ENCODE measurements at regions not wholly inside any gene's neighbourhood (a gene's known extent, or its start where the extent isn't known, plus 50 kb on each side); places are given as distances from the start of the nearest gene placed in this dataset.

GRCh38 chr10:125396676-125397075 lies 236.3 kb upstream of the CTBP2 start:
- DNase-seq: no peak

GRCh38 chr10:125392609-125393008 lies 232.2 kb upstream of the CTBP2 start:
- no peak for DNase-seq

- DNase-seq: no peak
These were observed 231.8 kb upstream of the CTBP2 start for GRCh38 chr10:125392154-125392553.

DNA sequence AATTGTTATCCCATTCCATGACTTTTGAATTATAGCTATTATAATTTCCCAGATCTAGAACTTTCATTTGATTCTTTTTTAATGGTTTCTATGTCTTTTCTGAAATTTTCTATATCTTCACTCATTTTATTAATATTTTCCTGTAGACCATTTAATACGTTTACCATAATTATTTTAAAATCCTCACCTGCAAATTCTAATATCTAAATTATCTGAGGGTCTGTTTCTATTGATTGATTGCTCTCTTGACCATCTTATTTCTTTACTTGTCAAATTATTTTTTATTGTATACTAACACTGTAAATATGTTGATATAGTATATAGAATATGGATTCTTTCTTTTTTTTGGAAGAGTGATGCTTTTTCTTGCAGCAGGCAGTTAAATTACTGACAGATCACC lies 229.3 kb upstream of the CTBP2 start:
- no peak for DNase-seq

- no peak for DNase-seq
These were observed 219.2 kb upstream of the CTBP2 start for GRCh38 chr10:125379592-125379991.

GRCh38 chr10:125377368-125377767 lies 217.0 kb upstream of the CTBP2 start:
- DNase-seq: no peak

GRCh38 chr10:125375210-125375609 lies 214.8 kb upstream of the CTBP2 start:
- no peak for DNase-seq

DNA sequence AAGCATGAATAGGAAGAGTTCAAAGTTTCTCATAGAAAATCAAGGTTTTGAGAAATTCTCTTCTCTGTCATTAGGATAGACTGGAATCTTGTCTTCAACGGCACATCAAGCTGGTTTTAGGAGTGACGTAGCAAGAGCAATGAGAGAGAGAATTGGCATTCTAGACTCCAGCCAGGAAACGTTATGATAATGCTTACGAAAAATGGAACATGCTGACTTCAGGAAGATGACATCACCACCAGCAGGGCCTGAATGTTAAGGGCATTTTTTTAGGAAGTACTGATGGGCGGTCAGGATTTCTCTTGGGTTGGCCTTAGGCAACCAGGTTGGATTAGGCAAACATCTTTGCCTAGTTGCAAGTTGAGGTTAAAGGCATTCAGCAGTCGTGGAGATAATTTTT lies 213.2 kb upstream of the CTBP2 start:
- DNase-seq: no peak

DNA sequence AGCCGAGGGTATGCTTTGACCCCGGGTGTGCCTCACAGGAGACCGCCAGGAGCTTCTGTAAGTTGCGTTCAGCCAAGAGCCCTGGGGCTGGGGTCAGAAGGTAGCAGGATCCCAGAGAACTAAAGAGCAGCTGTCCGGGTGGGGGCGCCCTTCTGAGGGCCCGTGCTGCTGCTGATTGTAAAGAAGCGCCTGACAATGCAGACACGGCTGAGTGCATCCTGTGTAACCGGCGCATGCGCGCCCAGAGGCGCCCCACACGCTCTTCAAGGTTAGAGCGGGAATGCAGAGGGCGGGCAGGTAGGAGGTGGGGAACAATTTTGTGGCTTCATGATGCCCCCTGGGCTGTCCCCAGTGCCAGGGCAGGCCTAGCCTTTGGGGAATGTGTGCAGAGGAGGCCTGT lies 210.2 kb upstream of the CTBP2 start:
- no peak for DNase-seq

- no peak for DNase-seq
These were observed 209.3 kb upstream of the CTBP2 start for GRCh38 chr10:125369382-125370326.

- no peak for DNase-seq
These were observed 207.8 kb upstream of the CTBP2 start for GRCh38 chr10:125368146-125368545.

DNA sequence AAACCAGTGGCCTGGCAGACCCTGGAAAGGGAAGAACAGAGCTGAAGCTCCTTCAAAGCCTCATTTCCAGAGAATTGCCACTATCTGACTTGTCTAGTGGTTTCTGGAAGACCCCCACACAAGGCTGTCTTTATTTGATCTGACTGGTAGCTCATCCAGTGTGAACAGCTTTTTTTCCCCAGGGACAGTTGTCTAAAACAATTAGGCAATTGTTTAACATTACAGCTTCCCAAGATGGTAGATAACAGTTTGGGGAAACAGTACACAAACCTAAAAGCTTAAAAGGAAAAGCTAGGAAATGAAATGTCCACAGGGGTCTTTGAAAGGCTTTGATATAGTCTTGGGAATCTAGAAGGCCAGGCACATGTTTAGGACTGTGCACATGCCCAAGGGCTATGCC lies 203.4 kb upstream of the CTBP2 start:
- DNase-seq: no peak

GRCh38 chr10:125362950-125363349 lies 202.6 kb upstream of the CTBP2 start:
- no peak for DNase-seq

- DNase-seq: no peak
These were observed 199.0 kb upstream of the CTBP2 start for GRCh38 chr10:125359401-125359800.

GRCh38 chr10:125355657-125356056 lies 195.3 kb upstream of the CTBP2 start:
- no peak for DNase-seq

- DNase-seq: no peak
These were observed 190.2 kb upstream of the CTBP2 start for GRCh38 chr10:125350519-125350918.

- DNase-seq: no peak
These were observed 188.2 kb upstream of the CTBP2 start for GRCh38 chr10:125348536-125348935.

GRCh38 chr10:125344573-125345171 lies 184.3 kb upstream of the CTBP2 start:
- DNase-seq: no peak

DNA sequence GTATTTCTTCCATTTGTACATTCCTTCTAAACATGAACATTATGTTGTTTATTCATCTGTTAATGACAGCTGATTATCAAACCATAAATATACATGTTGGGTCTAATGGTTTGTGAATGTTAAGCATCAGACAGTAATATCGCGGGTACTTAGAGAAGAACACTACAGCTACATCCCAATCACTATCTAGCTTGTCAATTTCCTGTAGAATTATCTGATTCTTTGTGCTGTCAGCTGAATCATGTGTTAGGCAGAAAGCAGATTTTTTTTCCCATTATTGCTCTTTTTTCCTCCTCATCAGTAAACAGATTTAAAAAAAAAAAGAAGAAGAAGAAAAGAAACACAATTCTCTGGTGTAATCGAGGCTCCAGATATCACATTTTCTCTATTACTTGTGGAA lies 183.6 kb upstream of the CTBP2 start:
- DNase-seq: no peak

DNA sequence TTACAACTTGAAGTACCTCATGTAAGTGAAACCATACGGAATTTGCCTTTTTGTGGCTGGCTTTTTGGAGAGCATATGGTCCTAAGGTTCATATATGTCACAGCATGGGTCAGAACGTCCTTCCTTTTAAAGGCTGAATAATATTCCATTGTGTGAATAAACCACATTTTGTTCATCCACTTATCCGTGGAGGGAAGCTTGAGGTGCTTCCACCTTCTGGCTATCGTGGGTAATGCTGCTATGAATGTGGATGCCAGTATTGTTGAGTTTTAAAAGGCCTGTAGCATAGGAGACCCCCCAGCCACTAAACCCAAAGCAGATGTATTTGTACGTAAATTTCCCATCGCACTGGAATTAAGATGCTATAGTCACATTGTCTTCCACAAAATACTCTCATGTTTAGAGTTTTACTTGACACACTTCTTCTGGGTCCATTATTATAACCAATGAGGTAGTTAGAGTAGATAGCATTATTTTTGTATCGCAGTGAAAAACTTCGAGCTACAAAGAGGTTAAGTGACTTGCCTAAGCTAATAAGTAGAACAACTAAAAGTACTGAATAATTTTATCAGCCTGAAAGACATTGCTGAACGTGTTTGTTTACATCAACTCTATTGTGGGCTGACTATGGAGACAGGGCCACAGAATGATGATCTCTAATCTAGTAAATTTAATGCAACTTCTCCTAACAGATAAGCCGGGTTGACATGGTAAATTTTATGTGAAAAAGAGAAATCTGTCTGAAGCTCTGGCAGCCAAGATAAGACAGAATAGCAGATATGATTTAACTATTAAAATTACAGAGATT lies 183.0 kb upstream of the CTBP2 start:
- no peak for DNase-seq

DNA sequence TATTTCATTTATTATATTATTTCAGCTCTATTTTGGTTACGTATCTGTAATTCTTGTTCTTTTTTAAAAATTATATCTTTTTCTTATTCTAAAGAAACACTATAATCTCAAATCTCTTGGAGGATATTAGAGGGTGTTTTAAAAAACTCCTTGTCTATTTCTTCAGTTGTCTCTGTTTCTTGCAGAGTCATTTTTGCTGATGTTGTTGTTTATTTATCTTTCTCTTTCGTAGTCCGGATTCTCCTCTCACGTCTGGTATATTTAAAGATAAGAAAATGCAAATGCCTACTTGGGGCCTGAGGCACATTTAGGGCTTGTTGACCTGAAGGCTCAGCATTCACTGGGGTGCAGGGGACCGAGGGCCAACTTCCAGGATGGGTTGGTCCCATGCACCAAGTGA lies 181.2 kb upstream of the CTBP2 start:
- DNase-seq: no peak

- no peak for DNase-seq
These were observed 180.5 kb upstream of the CTBP2 start for GRCh38 chr10:125340903-125341302.

GRCh38 chr10:125337510-125337909 lies 177.1 kb upstream of the CTBP2 start:
- DNase-seq: no peak

GRCh38 chr10:125334545-125334944 lies 174.2 kb upstream of the CTBP2 start:
- DNase-seq: no peak
